Fibroblast of the aortic adventitia (primary cell): ENCODE measurements at regions not wholly inside any gene's neighbourhood (a gene's known extent, or its start where the extent isn't known, plus 50 kb on each side); places are given as distances from the start of the nearest gene placed in this dataset.

Experiments used
- DNase-seq: peaks from one replicate; pipeline ENCODE4 v3.0.0-alpha.2; 2010; ENCODE audit warnings: low read depth
- H3K4me3 ChIP-seq: 2 replicates; pipeline ENCODE4 v1.5.1; 2011; ENCODE audit warnings: low read depth, mild to moderate bottlenecking, control low read depth, low read length, moderate library complexity
- TF ChIP-seq, protein P1 (sequence below): IDR thresholded peaks from 2 replicates; pipeline ENCODE4 v1.5.1; 2011; ENCODE audit warnings: mild to moderate bottlenecking, low read length, control low read depth, inconsistent platforms; ENCODE audit not compliant: insufficient read depth

DNA sequence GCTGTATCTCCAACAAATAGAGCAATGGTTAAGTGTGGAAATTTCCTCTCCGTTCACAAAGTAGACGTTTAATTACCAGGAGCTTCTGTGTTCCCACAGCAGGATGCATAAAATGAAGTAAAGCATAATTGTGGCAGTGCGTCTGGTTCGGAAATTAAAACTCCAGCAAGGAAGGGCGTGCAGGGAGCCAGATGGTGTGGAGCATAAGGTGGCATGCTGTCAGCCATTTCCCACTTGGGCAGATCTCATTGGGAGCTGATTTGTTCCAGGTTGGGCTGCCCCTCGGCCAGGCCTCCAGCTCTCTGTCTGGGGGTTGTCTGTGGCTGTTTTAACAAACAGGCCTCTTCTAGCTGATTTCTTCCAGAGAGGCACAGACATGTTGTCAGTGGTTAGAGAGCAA is 182.1 kb upstream of the CLNK start:
- no peak overlapping the region for H3K4me3 ChIP-seq
- DNase-seq, result no peak
- TF ChIP-seq, protein P1, sequence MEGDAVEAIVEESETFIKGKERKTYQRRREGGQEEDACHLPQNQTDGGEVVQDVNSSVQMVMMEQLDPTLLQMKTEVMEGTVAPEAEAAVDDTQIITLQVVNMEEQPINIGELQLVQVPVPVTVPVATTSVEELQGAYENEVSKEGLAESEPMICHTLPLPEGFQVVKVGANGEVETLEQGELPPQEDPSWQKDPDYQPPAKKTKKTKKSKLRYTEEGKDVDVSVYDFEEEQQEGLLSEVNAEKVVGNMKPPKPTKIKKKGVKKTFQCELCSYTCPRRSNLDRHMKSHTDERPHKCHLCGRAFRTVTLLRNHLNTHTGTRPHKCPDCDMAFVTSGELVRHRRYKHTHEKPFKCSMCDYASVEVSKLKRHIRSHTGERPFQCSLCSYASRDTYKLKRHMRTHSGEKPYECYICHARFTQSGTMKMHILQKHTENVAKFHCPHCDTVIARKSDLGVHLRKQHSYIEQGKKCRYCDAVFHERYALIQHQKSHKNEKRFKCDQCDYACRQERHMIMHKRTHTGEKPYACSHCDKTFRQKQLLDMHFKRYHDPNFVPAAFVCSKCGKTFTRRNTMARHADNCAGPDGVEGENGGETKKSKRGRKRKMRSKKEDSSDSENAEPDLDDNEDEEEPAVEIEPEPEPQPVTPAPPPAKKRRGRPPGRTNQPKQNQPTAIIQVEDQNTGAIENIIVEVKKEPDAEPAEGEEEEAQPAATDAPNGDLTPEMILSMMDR, result no peak

DNA sequence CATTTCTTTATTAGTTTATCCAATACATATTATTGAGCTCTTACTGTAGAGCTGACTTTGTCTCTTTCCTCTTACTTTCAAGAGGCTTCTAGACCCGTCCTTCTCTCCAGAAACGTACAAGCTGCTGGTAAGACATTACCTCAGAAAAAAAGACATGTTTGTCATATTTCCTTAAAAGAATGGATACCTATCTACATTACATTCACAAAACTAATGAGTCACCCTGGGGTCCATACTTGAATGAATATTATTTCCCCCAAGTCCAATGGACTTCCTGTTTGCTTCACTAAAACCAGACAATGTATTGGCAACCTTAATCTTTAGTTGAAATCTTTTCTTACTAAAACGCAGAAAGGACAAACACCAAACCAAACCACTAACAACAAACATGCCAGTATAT is 176.5 kb upstream of the CLNK start:
- DNase-seq, result no peak
- TF ChIP-seq, protein P1, result no peak

DNA sequence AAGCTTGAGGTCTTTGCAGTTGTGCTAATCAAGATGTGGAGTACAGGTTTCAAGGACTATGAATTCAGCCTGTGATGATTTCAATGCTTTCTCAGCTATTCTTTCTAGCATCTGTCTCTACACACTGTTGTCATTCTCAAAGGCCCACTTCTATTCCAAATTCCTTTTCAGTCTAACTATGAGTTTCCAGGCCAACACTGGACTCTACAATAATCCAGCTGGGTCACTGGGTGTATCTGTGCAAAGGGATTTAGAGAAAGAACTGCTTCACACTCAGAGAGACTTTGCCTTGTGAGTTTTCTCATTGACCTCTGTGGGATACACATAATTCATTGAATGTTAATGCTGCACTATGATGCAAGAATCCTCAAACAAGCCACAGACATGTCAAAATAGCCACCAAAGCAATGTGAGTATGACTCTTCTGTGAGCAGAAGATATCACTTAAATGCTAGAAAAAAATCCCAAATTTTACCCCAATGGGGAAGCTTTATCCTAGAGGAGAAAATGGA is 171.8 kb upstream of the CLNK start:
- TF ChIP-seq, protein P1, result no peak
- no peak overlapping the region for H3K4me3 ChIP-seq
- no peak for DNase-seq

More for the DNA sequence above, 176.5 kb upstream of the CLNK start:
- no peak overlapping the region for H3K4me3 ChIP-seq

DNA sequence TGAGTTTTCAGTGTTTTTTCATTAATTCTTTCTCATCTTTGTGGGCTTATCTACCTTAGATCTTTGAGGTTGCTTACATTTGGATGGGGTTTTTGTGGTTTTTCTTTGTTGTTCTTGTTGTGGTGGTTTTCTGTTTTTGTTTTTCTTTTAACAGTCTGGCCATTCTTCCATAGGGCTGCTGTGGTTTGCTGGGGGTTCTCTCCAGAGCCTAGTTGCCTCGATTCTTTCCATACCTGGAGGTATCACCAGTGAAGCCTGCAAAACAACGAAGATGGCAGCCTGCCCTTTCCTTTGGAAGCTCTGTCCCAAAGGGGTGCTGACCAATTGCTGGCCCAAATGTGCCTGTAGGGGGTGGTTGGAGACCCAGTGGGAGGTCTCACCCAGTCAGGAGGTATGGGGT is 168.6 kb upstream of the CLNK start:
- H3K4me3 ChIP-seq, result no peak overlapping the region
- DNase-seq, result no peak
- TF ChIP-seq, protein P1, result no peak

DNA sequence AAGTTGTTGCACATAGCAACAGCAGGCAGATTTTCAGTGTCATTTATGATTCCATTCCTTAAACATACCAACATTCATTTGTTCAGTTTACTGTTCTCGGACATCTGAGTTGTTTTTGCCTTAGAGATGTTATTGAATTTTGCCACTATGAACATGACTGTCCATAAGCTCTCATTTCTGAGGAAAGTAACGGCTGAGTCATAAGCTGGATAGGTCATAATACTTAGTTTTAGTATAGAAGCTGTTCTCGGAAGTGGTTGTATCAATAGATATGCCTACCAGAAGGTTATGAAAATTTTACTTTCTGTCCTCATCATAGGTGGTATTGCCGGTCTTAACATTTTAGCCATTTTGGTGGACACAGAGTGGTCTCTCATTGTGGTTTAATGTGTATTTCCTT is 157.1 kb upstream of the CLNK start:
- TF ChIP-seq, protein P1, result no peak
- no peak overlapping the region for H3K4me3 ChIP-seq
- DNase-seq, result no peak

DNA sequence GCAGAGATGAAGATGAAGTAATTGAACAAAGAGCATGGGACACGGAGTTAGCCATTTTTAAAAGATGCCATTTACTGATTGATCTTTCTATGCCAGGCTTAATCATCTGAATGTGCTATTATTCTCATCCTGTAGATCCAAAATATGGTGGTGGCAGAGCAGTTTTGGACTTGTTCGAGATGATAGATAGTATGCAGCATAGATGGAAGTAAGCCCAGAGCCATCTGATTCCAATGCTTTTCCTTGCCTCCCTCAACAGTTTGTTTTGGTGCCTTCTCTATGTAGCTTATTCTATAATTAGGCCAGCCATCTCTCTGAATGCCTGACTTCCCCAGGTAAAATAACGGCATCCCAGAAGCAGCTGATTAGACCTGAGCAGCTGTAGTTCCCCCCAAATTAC is 152.6 kb upstream of the CLNK start:
- TF ChIP-seq, protein P1, result no peak
- H3K4me3 ChIP-seq, result no peak overlapping the region
- no peak for DNase-seq
